ENCODE measurements at regions not wholly inside any gene's neighbourhood (a gene's known extent, or its start where the extent isn't known, plus 50 kb on each side); places are given as distances from the start of the nearest gene placed in this dataset.

GRCh38 chr14:66039495-66039894 is 446.7 kb upstream of the CCDC196 start:
- Histone ChIP-seq H3K27me3 (no peaks in the 10 kb centered on the region), H3K9me3 (no peaks in the 10 kb centered on the region)
- intact Hi-C loops (cut with DNase I), result no loop called here

GRCh38 chr14:66041582-66041981 is 444.6 kb upstream of the CCDC196 start:
- WGBS, 2 donors, result 76 to 83% methylated on average over 6 of the region's 6 CpGs
- intact Hi-C loops (cut with DNase I), result no loop called here
- Histone ChIP-seq H3K36me3 (replicated peaks in 1 of 2; ENCODE audit: insufficient read depth in 1 of 2, low read depth in 2 of 2) (no peaks in the 10 kb centered on the region), H3K27me3 (no peaks in the 10 kb centered on the region), H3K4me1 (no peaks in the 10 kb centered on the region), H3K9me3 (no peaks in the 10 kb centered on the region), H3K27ac (no peak overlapping the region), H3K4me3 (no peak overlapping the region)
- ATAC-seq, result no peak
- DNase-seq, result no peak
- TF ChIP-seq CTCF (IDR thresholded peaks at IDR 0.05) (no peak), POLR2A (IDR thresholded peaks at IDR 0.05) (no peak)

More at GRCh38 chr14:66039495-66039894, 446.7 kb upstream of the CCDC196 start:
- H3K27ac ChIP-seq, result no peak overlapping the region
- no peak for DNase-seq
- no peak for ATAC-seq
- no peaks in the 10 kb centered on the region for H3K36me3 ChIP-seq (replicated peaks in 1 of 2; ENCODE audit: insufficient read depth in 1 of 2, low read depth in 2 of 2)
- H3K4me3 ChIP-seq, result no peak overlapping the region
- TF ChIP-seq POLR2A (IDR thresholded peaks at IDR 0.05), result no peak
- no peaks in the 10 kb centered on the region for H3K4me1 ChIP-seq

GRCh38 chr14:66043921-66044320 is 442.2 kb upstream of the CCDC196 start:
- DNase-seq (no peak), ATAC-seq (no peak)
- intact Hi-C loops (cut with DNase I), result no loop called here
- Histone ChIP-seq H3K36me3 (replicated peaks in 1 of 2; ENCODE audit: insufficient read depth in 1 of 2, low read depth in 2 of 2) (no peaks in the 10 kb centered on the region), H3K4me1 (no peaks in the 10 kb centered on the region), H3K27me3 (no peaks in the 10 kb centered on the region), H3K27ac (no peak overlapping the region), H3K9me3 (no peaks in the 10 kb centered on the region), H3K4me3 (no peak overlapping the region)
- TF ChIP-seq POLR2A (IDR thresholded peaks at IDR 0.05) (no peak), CTCF (IDR thresholded peaks at IDR 0.05) (no peak)

- no peak for TF ChIP-seq CTCF (IDR thresholded peaks at IDR 0.05)
- no peak for TF ChIP-seq POLR2A (IDR thresholded peaks at IDR 0.05)
- DNase-seq (no peak), ATAC-seq (no peak)
- no peaks in the 10 kb centered on the region for H3K36me3 ChIP-seq (replicated peaks in 1 of 2; ENCODE audit: insufficient read depth in 1 of 2, low read depth in 2 of 2)
- no peaks in the 10 kb centered on the region for H3K4me1 ChIP-seq
- no peaks in the 10 kb centered on the region for H3K9me3 ChIP-seq
- no peak overlapping the region for H3K4me3 ChIP-seq
- no peak overlapping the region for H3K27ac ChIP-seq
- intact Hi-C loops (cut with DNase I), result no loop called here
- WGBS, 2 donors, result 43 to 52% methylated on average over 6 to 7 of the region's 7 CpGs
- no peaks in the 10 kb centered on the region for H3K27me3 ChIP-seq
Measured at GRCh38 chr14:66045572-66046021, 440.6 kb upstream of the CCDC196 start.

- H3K4me1 ChIP-seq, result no peaks in the 10 kb centered on the region
- no peak overlapping the region for H3K27ac ChIP-seq
- no peak for TF ChIP-seq POLR2A (IDR thresholded peaks at IDR 0.05)
- no peak for TF ChIP-seq CTCF (IDR thresholded peaks at IDR 0.05)
- no peaks in the 10 kb centered on the region for H3K36me3 ChIP-seq (replicated peaks in 1 of 2; ENCODE audit: insufficient read depth in 1 of 2, low read depth in 2 of 2)
- 38 to 89% methylated on average over 1 of the region's 1 CpG for WGBS, 2 donors
- no peaks in the 10 kb centered on the region for H3K27me3 ChIP-seq
- intact Hi-C loops (cut with DNase I), result no loop called here
- H3K4me3 ChIP-seq, result no peak overlapping the region
- no peak for DNase-seq
- no peaks in the 10 kb centered on the region for H3K9me3 ChIP-seq
- no peak for ATAC-seq
Measured at GRCh38 chr14:66046035-66046434, 440.1 kb upstream of the CCDC196 start.

Measured in body of pancreas (tissue), 4 donors.